ENCODE measurements at regions not wholly inside any gene's neighbourhood (a gene's known extent, or its start where the extent isn't known, plus 50 kb on each side); places are given as distances from the start of the nearest gene placed in this dataset.

GRCh38 chr10:5299950-5300349, 64.8 kb upstream of the UCN3 start:
- no peak for DNase-seq (ENCODE audit: low read depth in 2 of 2)
- TF ChIP-seq CTCF (conservative IDR thresholded peaks at IDR 0.05 in 1 of 2, IDR thresholded peaks at IDR 0.05 in 1 of 2; ENCODE audit: low read depth in 1 of 2, low read length in 2 of 2) (no peak), EZH2 (IDR thresholded peaks at IDR 0.05; ENCODE audit: low read length, missing control alignments) (no peak)

DNA sequence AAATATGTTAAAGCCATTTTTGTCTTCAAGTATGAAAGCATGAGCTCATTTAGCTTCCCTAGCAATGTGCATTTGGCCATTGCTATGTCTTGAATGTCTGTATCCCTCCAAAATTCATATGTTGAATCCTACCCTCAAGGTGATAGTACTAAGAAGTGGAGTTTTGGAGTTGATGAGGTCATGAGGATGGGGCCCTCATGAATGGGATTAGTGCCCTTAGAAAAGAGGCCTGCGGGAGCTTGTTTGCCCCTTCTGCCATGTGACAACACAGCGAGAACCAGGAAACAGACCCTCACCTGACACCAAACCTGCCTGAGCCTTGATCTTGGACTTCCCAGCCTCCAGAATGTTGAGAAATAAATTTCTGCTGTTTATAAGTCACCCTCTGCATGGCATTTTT, 61.3 kb upstream of the UCN3 start:
- Histone ChIP-seq H3K27ac (ENCODE audit: insufficient read depth, low read length) (no peak overlapping the region), H3K9me3 (ENCODE audit: control insufficient read depth, insufficient read depth, low read depth, low read length) (no peaks in the 10 kb centered on the region), H3K79me2 (ENCODE audit: control insufficient read depth, insufficient read depth, low read length) (no peaks in the 10 kb centered on the region), H3K4me3 (replicated peaks in 1 of 4; ENCODE audit: control extremely low read depth in 1 of 4, insufficient read depth in 1 of 4, low read depth in 3 of 4, low read length in 4 of 4) (no peak overlapping the region), H4K20me1 (ENCODE audit: control insufficient read depth, extremely low read depth, insufficient read depth, low read length) (no peaks in the 10 kb centered on the region), H3K4me1 (ENCODE audit: control insufficient read depth, extremely low read depth, insufficient read depth, low read length) (no peaks in the 10 kb centered on the region), H2AFZ (ENCODE audit: low read length) (no peak overlapping the region), H3K27me3 (ENCODE audit: control insufficient read depth, insufficient read depth, low read length) (no peaks in the 10 kb centered on the region), H3K9ac (ENCODE audit: insufficient read depth, low read length) (no peak overlapping the region), H3K4me2 (ENCODE audit: extremely low read depth, insufficient read depth, low read length) (no peak overlapping the region), H3K36me3 (ENCODE audit: control insufficient read depth, insufficient read depth, low read length) (no peaks in the 10 kb centered on the region)
- TF ChIP-seq EZH2 (IDR thresholded peaks at IDR 0.05; ENCODE audit: low read length, missing control alignments) (no peak), CTCF (conservative IDR thresholded peaks at IDR 0.05 in 1 of 2, IDR thresholded peaks at IDR 0.05 in 1 of 2; ENCODE audit: low read depth in 1 of 2, low read length in 2 of 2) (no peak)
- DNase-seq (ENCODE audit: low read depth in 2 of 2): no peak

More at GRCh38 chr10:5299950-5300349, 64.8 kb upstream of the UCN3 start:
- Histone ChIP-seq H3K9me3 (ENCODE audit: control insufficient read depth, insufficient read depth, low read depth, low read length) (no peaks in the 10 kb centered on the region), H3K36me3 (ENCODE audit: control insufficient read depth, insufficient read depth, low read length) (no peaks in the 10 kb centered on the region), H3K4me1 (ENCODE audit: control insufficient read depth, extremely low read depth, insufficient read depth, low read length) (no peaks in the 10 kb centered on the region), H3K27ac (ENCODE audit: insufficient read depth, low read length) (no peak overlapping the region), H3K4me3 (replicated peaks in 1 of 4; ENCODE audit: control extremely low read depth in 1 of 4, insufficient read depth in 1 of 4, low read depth in 3 of 4, low read length in 4 of 4) (no peak overlapping the region), H3K27me3 (ENCODE audit: control insufficient read depth, insufficient read depth, low read length) (no peaks in the 10 kb centered on the region), H3K79me2 (ENCODE audit: control insufficient read depth, insufficient read depth, low read length) (no peaks in the 10 kb centered on the region), H3K4me2 (ENCODE audit: extremely low read depth, insufficient read depth, low read length) (no peak overlapping the region), H3K9ac (ENCODE audit: insufficient read depth, low read length) (no peak overlapping the region), H4K20me1 (ENCODE audit: control insufficient read depth, extremely low read depth, insufficient read depth, low read length) (no peaks in the 10 kb centered on the region), H2AFZ (ENCODE audit: low read length) (no peak overlapping the region)

DNA sequence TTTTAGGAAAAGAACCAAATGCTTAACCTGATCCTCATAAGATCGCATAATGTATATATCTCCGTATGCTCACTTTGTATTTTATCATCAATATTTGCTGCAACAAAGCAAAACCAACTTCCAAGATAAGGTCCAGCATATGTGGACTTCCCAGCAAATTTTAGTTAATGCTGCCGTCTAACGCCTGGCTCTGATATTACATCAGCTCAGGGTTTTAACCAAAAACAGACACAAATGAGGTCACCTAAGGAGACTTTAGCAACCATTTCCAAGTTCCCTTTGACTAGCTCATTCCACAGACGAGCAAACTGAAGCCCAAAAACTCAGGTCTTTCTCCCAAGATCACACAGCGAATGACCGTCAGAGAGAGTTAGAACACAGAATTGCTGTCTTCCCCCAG, 59.4 kb upstream of the UCN3 start:
- Histone ChIP-seq H3K27me3 (ENCODE audit: control insufficient read depth, insufficient read depth, low read length) (no peaks in the 10 kb centered on the region), H3K27ac (ENCODE audit: insufficient read depth, low read length) (no peak overlapping the region), H2AFZ (ENCODE audit: low read length) (no peak overlapping the region), H3K79me2 (ENCODE audit: control insufficient read depth, insufficient read depth, low read length) (no peaks in the 10 kb centered on the region), H3K4me2 (ENCODE audit: extremely low read depth, insufficient read depth, low read length) (no peak overlapping the region), H4K20me1 (ENCODE audit: control insufficient read depth, extremely low read depth, insufficient read depth, low read length) (no peaks in the 10 kb centered on the region), H3K9me3 (ENCODE audit: control insufficient read depth, insufficient read depth, low read depth, low read length) (no peaks in the 10 kb centered on the region), H3K4me1 (ENCODE audit: control insufficient read depth, extremely low read depth, insufficient read depth, low read length) (no peaks in the 10 kb centered on the region), H3K9ac (ENCODE audit: insufficient read depth, low read length) (no peak overlapping the region), H3K4me3 (replicated peaks in 1 of 4; ENCODE audit: control extremely low read depth in 1 of 4, insufficient read depth in 1 of 4, low read depth in 3 of 4, low read length in 4 of 4) (no peak overlapping the region), H3K36me3 (ENCODE audit: control insufficient read depth, insufficient read depth, low read length) (no peaks in the 10 kb centered on the region)
- no peak for TF ChIP-seq EZH2 (IDR thresholded peaks at IDR 0.05; ENCODE audit: low read length, missing control alignments)
- peak in 1 of 2 donors; percentile 34 for TF ChIP-seq CTCF (conservative IDR thresholded peaks at IDR 0.05 in 1 of 2, IDR thresholded peaks at IDR 0.05 in 1 of 2; ENCODE audit: low read depth in 1 of 2, low read length in 2 of 2)
- no peak for DNase-seq (ENCODE audit: low read depth in 2 of 2)
